IMR-90 (cell line): ENCODE measurements at regions not wholly inside any gene's neighbourhood (a gene's known extent, or its start where the extent isn't known, plus 50 kb on each side); places are given as distances from the start of the nearest gene placed in this dataset.

Experiments
- ATAC-seq: fragments of 200-7000 bp; cut with Tn5 transposase; 2 replicates; pipeline ENCODE4 v1.9.1; 2020; ENCODE audit warnings: low read depth, mild to moderate bottlenecking, moderate library complexity
- BruUV-seq: library from RNA; stranded (reverse); fragments of 400-500 nt; replicated peaks from 2 replicates; lab custom pipeline; 2021; lab: Mats Ljungman, UMichigan
- CTCF ChIA-PET: fragments of 300-600 bp; formaldehyde crosslinking; extraction: SDS; loops from one replicate; lab custom pipeline; 2021; ENCODE audit warnings: antibody characterized with exemption; lab: Yijun Ruan, JAX
- POLR2A ChIA-PET: fragments of 300-600 bp; sonication (Branson Sonifier 250); formaldehyde crosslinking; loops from one replicate; lab custom pipeline; 2022; ENCODE audit warnings: antibody characterized with exemption; ENCODE audit not compliant: unreplicated experiment; lab: Charles Lee
- DNase-seq: peaks from one replicate; pipeline ENCODE4 v3.0.0; 2013
- H2AFZ ChIP-seq: replicated peaks from 2 replicates; pipeline ENCODE3; 2013; ENCODE audit warnings: low read length, mild to moderate bottlenecking; ENCODE audit not compliant: poor library complexity
- H2AK5ac ChIP-seq: 2 replicates; pipeline ENCODE4 v1.6.1; 2013; ENCODE audit warnings: low read depth, low read length, inconsistent platforms
- H2AK9ac ChIP-seq: replicated peaks from 2 replicates; pipeline ENCODE3; 2013; ENCODE audit warnings: mild to moderate bottlenecking, low read depth, low read length, moderate library complexity; ENCODE audit not compliant: poor library complexity
- H2BK120ac ChIP-seq: 2 replicates; pipeline ENCODE4 v1.6.1; 2013; ENCODE audit warnings: low read depth, low read length, inconsistent platforms
- H2BK15ac ChIP-seq: 3 replicates; pipeline ENCODE4 v1.6.1; 2013; ENCODE audit warnings: low read depth, low read length, inconsistent platforms
- H2BK20ac ChIP-seq: 2 replicates; pipeline ENCODE4 v1.6.1; 2013; ENCODE audit warnings: low read depth, mild to moderate bottlenecking, inconsistent platforms, low read length, moderate library complexity
- H2BK5ac ChIP-seq: 2 replicates; pipeline ENCODE4 v1.6.1; 2013; ENCODE audit warnings: mild to moderate bottlenecking, low read depth, low read length, inconsistent platforms; ENCODE audit not compliant: poor library complexity, severe bottlenecking
- H3K14ac ChIP-seq: replicated peaks from 2 replicates; pipeline ENCODE4 v1.6.1; 2013; ENCODE audit warnings: low read depth, low read length, inconsistent platforms
- H3K18ac ChIP-seq: 2 replicates; pipeline ENCODE4 v1.6.1; 2013; ENCODE audit warnings: low read depth, low read length, control low read depth
- H3K23ac ChIP-seq: 2 replicates; pipeline ENCODE4 v1.6.1; 2013; ENCODE audit warnings: low read depth, low read length, inconsistent platforms
- H3K27ac ChIP-seq: 2 replicates; pipeline ENCODE4 v1.5.1; 2013; ENCODE audit warnings: mild to moderate bottlenecking, control low read depth, low read length; ENCODE audit not compliant: insufficient read depth
- H3K27me3 ChIP-seq: 2 replicates; pipeline ENCODE4 v1.6.1; 2013; ENCODE audit warnings: low read length; ENCODE audit not compliant: control insufficient read depth, insufficient read depth
- H3K36me3 ChIP-seq: 2 replicates; pipeline ENCODE4 v1.6.1; 2013; ENCODE audit warnings: low read length, mixed read lengths; ENCODE audit not compliant: control insufficient read depth, insufficient read depth
- H3K4ac ChIP-seq: 2 replicates; pipeline ENCODE4 v1.6.1; 2013; ENCODE audit warnings: low read depth, low read length, inconsistent platforms
- H3K4me1 ChIP-seq: 2 replicates; pipeline ENCODE4 v1.6.1; 2013; ENCODE audit warnings: low read length, mixed read lengths; ENCODE audit not compliant: control insufficient read depth, insufficient read depth
- H3K4me2 ChIP-seq: 2 replicates; pipeline ENCODE4 v1.6.1; 2013; ENCODE audit warnings: low read depth, mild to moderate bottlenecking, control low read depth, low read length, moderate library complexity
- H3K4me3 ChIP-seq: 2 replicates; pipeline ENCODE4 v1.5.1; 2013; ENCODE audit warnings: low read depth, mild to moderate bottlenecking, control low read depth, low read length, moderate library complexity; ENCODE audit not compliant: insufficient read depth
- H3K56ac ChIP-seq: 2 replicates; pipeline ENCODE4 v1.6.1; 2013; ENCODE audit warnings: low read length, inconsistent platforms; ENCODE audit not compliant: insufficient read depth; ENCODE audit errors: extremely low read depth
- H3K79me1 ChIP-seq, 2 experiments: 2 replicates each; pipeline ENCODE4 v1.6.1; 2013; ENCODE audit warnings: low read length in 2 of 2, inconsistent platforms in 1 of 2, low read depth in 1 of 2
- H3K9ac ChIP-seq: 2 replicates; pipeline ENCODE4 v1.6.1; 2013; ENCODE audit warnings: low read depth, low read length, control low read depth
- H3K9me1 ChIP-seq: 2 replicates; pipeline ENCODE4 v1.6.1; 2013; ENCODE audit warnings: low read length, inconsistent platforms; ENCODE audit not compliant: insufficient read depth
- H3K9me3 ChIP-seq: 2 replicates; pipeline ENCODE4 v1.6.1; 2013; ENCODE audit warnings: low read length; ENCODE audit not compliant: control insufficient read depth, insufficient read depth
- H4K20me1 ChIP-seq: 2 replicates; pipeline ENCODE4 v1.6.1; 2013; ENCODE audit warnings: low read length, inconsistent platforms; ENCODE audit not compliant: insufficient read depth
- H4K5ac ChIP-seq: 2 replicates; pipeline ENCODE4 v1.6.1; 2013; ENCODE audit warnings: mild to moderate bottlenecking, low read depth, low read length, control low read depth
- H4K8ac ChIP-seq, 2 experiments: 2 replicates each; pipeline ENCODE4 v1.6.1; 2013; ENCODE audit warnings: low read depth in 2 of 2, low read length in 2 of 2, control low read depth in 1 of 2, inconsistent platforms in 1 of 2
- H4K91ac ChIP-seq: 2 replicates; pipeline ENCODE4 v1.6.1; 2013; ENCODE audit warnings: low read depth, low read length, inconsistent platforms; ENCODE audit not compliant: insufficient read depth
- BHLHE40 ChIP-seq: fragments of 150-350 bp; IDR thresholded peaks from 2 replicates; pipeline ENCODE4 v1.6.1; 2016; ENCODE audit warnings: mild to moderate bottlenecking, low read depth, low read length
- CEBPB ChIP-seq: IDR thresholded peaks from 2 replicates; pipeline ENCODE4 v1.6.1; 2012; ENCODE audit warnings: low read depth, low read length, improper control_type of control experiment
- MXI1 ChIP-seq: IDR thresholded peaks from 2 replicates; pipeline ENCODE4 v1.6.1; 2012; ENCODE audit warnings: low read depth, mild to moderate bottlenecking, low read length, moderate library complexity, borderline replicate concordance
- NFE2L2 ChIP-seq: fragments of 150-350 bp; IDR thresholded peaks from 2 replicates; pipeline ENCODE4 v1.6.1; 2016; ENCODE audit warnings: low read depth, mild to moderate bottlenecking, low read length
- WGBS, 2 experiments: methylation state at CpG; one replicate each; pipeline versions ENCODE4 v1.1.5 to v1.1.7; 2013; ENCODE audit warnings: missing lambda C conversion rate in 2 of 2; ENCODE audit not compliant: insufficient read length in 1 of 2; ENCODE audit errors: extremely low coverage in 2 of 2; 5-methylcytosine and 5-hydroxymethylcytosine counted together
- dilution Hi-C: fragments of 300-500 bp; cut with HindIII; formaldehyde crosslinking; loops from one replicate; pipeline ENCODE4 v1.14.3; 2018; ENCODE audit warnings: low sequenced_read_pairs; ENCODE audit not compliant: unreplicated experiment
- in situ Hi-C: fragments of 300-500 bp; cut with MboI; formaldehyde crosslinking; loops from 3 replicates; pipeline ENCODE4 v1.14.3; 2019; ENCODE audit warnings: low sequenced_read_pairs, inconsistent platforms, mixed read lengths
- intact Hi-C: fragments of 100-400 bp; cut with micrococcal nuclease; formaldehyde crosslinking; loops from 2 replicates; pipeline ENCODE4 v1.10.0; 2022
- TF ChIP-seq, protein P1 (sequence below): conservative IDR thresholded peaks from 2 replicates; pipeline ENCODE4 v1.5.1; 2012; ENCODE audit warnings: mild to moderate bottlenecking, low read depth, low read length, improper control_type of control experiment

DNA sequence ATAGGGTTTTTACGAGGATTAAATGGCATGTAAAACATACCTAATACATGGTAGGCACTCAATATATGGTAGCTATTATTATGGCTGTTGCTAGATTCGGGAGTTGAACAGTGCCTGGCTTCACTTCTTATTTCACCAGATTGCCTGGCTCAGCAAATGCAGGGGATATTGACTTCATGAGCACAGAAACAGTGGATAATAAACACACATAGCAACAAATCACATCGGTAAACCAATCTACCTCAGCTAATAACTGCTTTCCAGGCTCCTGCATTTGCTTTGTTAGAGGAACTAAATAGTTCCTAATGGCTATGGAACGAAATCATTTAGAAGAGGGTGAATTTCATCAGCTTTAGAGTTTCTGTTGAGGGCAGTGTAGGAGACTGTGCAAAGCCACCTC lies 105.2 kb upstream of the TMCC3 start:
- Histone ChIP-seq H3K36me3 (no peaks in the 10 kb centered on the region), H3K9ac (no peak overlapping the region), H3K79me1 (no peaks in the 10 kb centered on the region), H3K4ac (no peak overlapping the region), H3K27me3 (peaks cover 18% of the 10 kb centered on the region), H3K56ac (no peak overlapping the region), H3K27ac (no peak overlapping the region), H2BK120ac (no peak overlapping the region), H4K20me1 (no peaks in the 10 kb centered on the region), H3K4me3 (no peak overlapping the region), H2BK5ac (no peak overlapping the region), H2BK15ac (no peak overlapping the region), H2AFZ (no peak overlapping the region), H3K14ac (no peak overlapping the region), H2AK9ac (no peak overlapping the region), H3K4me2 (no peak overlapping the region), H3K18ac (no peak overlapping the region), H4K8ac (no peak overlapping the region), H3K9me1 (no peaks in the 10 kb centered on the region), H2AK5ac (no peak overlapping the region), H4K5ac (no peak overlapping the region), H4K91ac (no peak overlapping the region), H3K23ac (no peak overlapping the region), H3K4me1 (no peaks in the 10 kb centered on the region), H3K9me3 (no peaks in the 10 kb centered on the region), H2BK20ac (no peak overlapping the region)
- DNase-seq: no peak
- BruUV-seq: no TSS peak
- intact Hi-C loops: no loop called here
- dilution Hi-C loops: no loop called here
- ChIA-PET CTCF (interaction anchor here (0.5 kb wide), 1 partner anchor 86 kb away, joined by 3 read pairs; no protein-coding TSS in a partner anchor), POLR2A (no interaction called here)
- no CpG with 5 or more reads among the region's 4 CpGs for WGBS, 2 experiments
- TF ChIP-seq CEBPB (no peak), BHLHE40 (no peak), MXI1 (no peak), NFE2L2 (no peak)
- TF ChIP-seq, protein P1, sequence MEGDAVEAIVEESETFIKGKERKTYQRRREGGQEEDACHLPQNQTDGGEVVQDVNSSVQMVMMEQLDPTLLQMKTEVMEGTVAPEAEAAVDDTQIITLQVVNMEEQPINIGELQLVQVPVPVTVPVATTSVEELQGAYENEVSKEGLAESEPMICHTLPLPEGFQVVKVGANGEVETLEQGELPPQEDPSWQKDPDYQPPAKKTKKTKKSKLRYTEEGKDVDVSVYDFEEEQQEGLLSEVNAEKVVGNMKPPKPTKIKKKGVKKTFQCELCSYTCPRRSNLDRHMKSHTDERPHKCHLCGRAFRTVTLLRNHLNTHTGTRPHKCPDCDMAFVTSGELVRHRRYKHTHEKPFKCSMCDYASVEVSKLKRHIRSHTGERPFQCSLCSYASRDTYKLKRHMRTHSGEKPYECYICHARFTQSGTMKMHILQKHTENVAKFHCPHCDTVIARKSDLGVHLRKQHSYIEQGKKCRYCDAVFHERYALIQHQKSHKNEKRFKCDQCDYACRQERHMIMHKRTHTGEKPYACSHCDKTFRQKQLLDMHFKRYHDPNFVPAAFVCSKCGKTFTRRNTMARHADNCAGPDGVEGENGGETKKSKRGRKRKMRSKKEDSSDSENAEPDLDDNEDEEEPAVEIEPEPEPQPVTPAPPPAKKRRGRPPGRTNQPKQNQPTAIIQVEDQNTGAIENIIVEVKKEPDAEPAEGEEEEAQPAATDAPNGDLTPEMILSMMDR: no peak
- no peak for ATAC-seq
- in situ Hi-C loops: loop anchor here (25.0 kb wide), 1 partner anchor 618 kb away; the partner anchor contains the start of gene PLXNC1
